PFSK-1 (cell line): ENCODE measurements at regions not wholly inside any gene's neighbourhood (a gene's known extent, or its start where the extent isn't known, plus 50 kb on each side); places are given as distances from the start of the nearest gene placed in this dataset.

ENCODE experiments used
- FOXP2 ChIP-seq: optimal IDR thresholded peaks from 2 replicates; pipeline ENCODE3; 2011; ENCODE audit warnings: borderline replicate concordance, control low read depth, inconsistent platforms; ENCODE audit not compliant: insufficient read depth; ENCODE audit errors: extremely low read length, extremely low read depth
- POLR2AphosphoS5 ChIP-seq: IDR thresholded peaks from 2 replicates; pipeline ENCODE4 v1.6.1; 2012; ENCODE audit warnings: low read depth, mild to moderate bottlenecking, control low read depth, low read length, moderate library complexity
- REST ChIP-seq, 2 experiments: IDR thresholded peaks; 2 replicates each; pipeline versions ENCODE4 v1.6.1 to v1.8.0; 2011 to 2012; ENCODE audit warnings: low read depth in 2 of 2, low read length in 2 of 2, control low read depth in 1 of 2, inconsistent platforms in 1 of 2, mild to moderate bottlenecking in 1 of 2, moderate library complexity in 1 of 2; ENCODE audit not compliant: insufficient read depth in 1 of 2
- SIN3A ChIP-seq: IDR thresholded peaks from 2 replicates; pipeline ENCODE4 v1.6.1; 2012; ENCODE audit warnings: mild to moderate bottlenecking, low read length, moderate library complexity, borderline replicate concordance; ENCODE audit not compliant: insufficient read depth
- TAF1 ChIP-seq: IDR thresholded peaks from 2 replicates; pipeline ENCODE4 v1.6.1; 2012; ENCODE audit warnings: low read length, control low read depth, borderline replicate concordance; ENCODE audit not compliant: insufficient read depth

- TF ChIP-seq POLR2AphosphoS5 = no peak
- no peak for TF ChIP-seq REST (IDR thresholded peaks at IDR 0.05; ENCODE audit: insufficient read depth in 1 of 2, low read depth in 2 of 2, low read length in 2 of 2)
- no peak for TF ChIP-seq TAF1
- TF ChIP-seq SIN3A = no peak
- TF ChIP-seq FOXP2 = no peak
These were observed 463.3 kb downstream of the INHBA start for GRCh38 chr7:41239596-41239995.
